ENCODE measurements at regions not wholly inside any gene's neighbourhood (a gene's known extent, or its start where the extent isn't known, plus 50 kb on each side); places are given as distances from the start of the nearest gene placed in this dataset.

GRCh38 chr7:7122033-7122478 is 60.3 kb upstream of the C1GALT1 start:
- no peak overlapping the region for H3K4me3 ChIP-seq (ENCODE audit: low read depth, poor library complexity, severe bottlenecking)
- no peak for DNase-seq (ENCODE audit: low spot score in 2 of 2)
- TF ChIP-seq POLR2A (IDR thresholded peaks at IDR 0.05), result no peak
- 20 to 29% methylated on average over 4 of the region's 4 CpGs for WGBS, 2 donors
- intact Hi-C loops (cut with DNase I; ENCODE audit: low total_unique reads), result no loop called here

DNA sequence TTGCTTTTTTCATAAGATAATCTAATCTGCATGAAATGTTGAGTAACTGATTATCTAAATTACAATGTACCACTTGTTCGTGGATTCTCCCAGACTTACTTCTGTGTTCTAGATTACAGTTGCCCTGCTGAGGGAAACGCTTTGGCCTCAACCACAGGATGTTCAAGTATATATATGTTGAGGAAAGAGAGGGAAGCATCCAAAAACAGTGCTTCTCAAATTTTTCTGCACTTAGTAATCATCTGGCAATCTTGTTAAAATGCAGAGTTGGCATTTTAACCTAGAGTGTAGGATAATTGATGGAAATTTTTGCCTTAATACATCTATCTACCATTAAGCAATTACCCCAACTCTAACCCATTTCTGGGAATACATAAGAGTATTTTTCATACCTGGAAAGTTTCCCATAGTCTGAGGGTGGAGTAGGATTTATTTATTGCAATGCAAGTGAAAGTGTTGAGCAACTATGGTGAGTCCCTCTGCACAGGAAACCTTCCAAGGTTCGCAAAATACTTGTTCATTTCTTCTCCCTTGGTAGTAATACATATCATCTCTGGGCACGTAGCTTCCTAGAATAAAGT is 59.6 kb upstream of the C1GALT1 start:
- peak in 1 of 2 donors; percentile 52 for DNase-seq (ENCODE audit: low spot score in 2 of 2)
- intact Hi-C loops (cut with DNase I; ENCODE audit: low total_unique reads), result no loop called here
- 18 to 26% methylated on average over 4 of the region's 4 CpGs for WGBS, 2 donors
- H3K4me3 ChIP-seq (ENCODE audit: low read depth, poor library complexity, severe bottlenecking), result no peak overlapping the region
- TF ChIP-seq CTCF (IDR thresholded peaks at IDR 0.05), result no peak
- TF ChIP-seq POLR2A (IDR thresholded peaks at IDR 0.05), result no peak

DNA sequence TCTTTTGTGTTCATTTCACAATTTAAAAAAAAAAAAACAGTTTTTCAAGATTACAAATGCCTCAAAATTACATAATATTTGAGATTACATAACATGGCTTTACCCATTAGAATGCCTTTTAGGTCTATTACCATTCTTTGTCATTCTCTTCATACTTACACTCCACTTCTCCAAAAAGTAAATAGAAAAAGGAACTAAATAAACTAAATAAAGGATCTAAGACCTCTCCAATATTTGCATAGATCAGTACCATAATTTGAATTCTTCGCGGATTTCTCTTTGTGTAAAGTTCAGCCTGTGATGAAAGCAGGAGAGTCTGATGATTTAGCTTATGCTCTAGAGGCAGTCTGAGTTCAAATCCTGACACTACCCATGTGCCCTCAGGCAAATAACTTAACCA is 56.4 kb upstream of the C1GALT1 start:
- H3K4me3 ChIP-seq (ENCODE audit: low read depth, poor library complexity, severe bottlenecking), result no peak overlapping the region
- DNase-seq (ENCODE audit: low spot score in 2 of 2), result no peak
- WGBS, 2 donors, result 87 to 90% methylated on average over 2 of the region's 2 CpGs
- no peak for TF ChIP-seq POLR2A (IDR thresholded peaks at IDR 0.05)
- TF ChIP-seq CTCF (IDR thresholded peaks at IDR 0.05), result no peak
- intact Hi-C loops (cut with DNase I; ENCODE audit: low total_unique reads), result no loop called here

GRCh38 chr7:7127773-7128172 is 54.6 kb upstream of the C1GALT1 start:
- no peak for DNase-seq (ENCODE audit: low spot score in 2 of 2)
- WGBS, 2 donors, result 92 to 100% methylated on average over 1 of the region's 1 CpG
- intact Hi-C loops (cut with DNase I; ENCODE audit: low total_unique reads), result no loop called here
- TF ChIP-seq CTCF (IDR thresholded peaks at IDR 0.05), result no peak
- no peak for TF ChIP-seq POLR2A (IDR thresholded peaks at IDR 0.05)
- no peak overlapping the region for H3K4me3 ChIP-seq (ENCODE audit: low read depth, poor library complexity, severe bottlenecking)

DNA sequence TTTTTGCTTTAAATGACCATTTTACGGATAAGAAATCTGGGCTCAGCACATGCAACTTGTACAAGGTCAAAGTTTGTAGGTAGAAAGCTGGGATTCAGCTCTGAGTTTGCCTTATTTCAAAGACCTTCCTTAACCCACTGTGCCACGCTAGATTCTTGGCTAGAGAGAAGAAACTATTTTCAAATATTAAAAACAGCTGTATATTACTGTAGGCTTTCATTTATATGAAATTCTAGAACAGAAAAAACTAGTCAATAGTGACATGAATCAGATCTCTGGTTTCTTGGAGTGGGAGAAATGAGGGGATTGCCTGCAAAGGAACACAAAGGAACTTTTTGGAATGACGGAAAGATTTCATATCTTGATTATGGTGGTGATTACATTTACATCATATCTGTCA is 53.0 kb upstream of the C1GALT1 start:
- H3K4me3 ChIP-seq (ENCODE audit: low read depth, poor library complexity, severe bottlenecking), result no peak overlapping the region
- no peak for TF ChIP-seq POLR2A (IDR thresholded peaks at IDR 0.05)
- TF ChIP-seq CTCF (IDR thresholded peaks at IDR 0.05), result no peak
- no peak for DNase-seq (ENCODE audit: low spot score in 2 of 2)
- intact Hi-C loops (cut with DNase I; ENCODE audit: low total_unique reads), result no loop called here
- WGBS, 2 donors, result 66 to 69% methylated on average over 3 of the region's 3 CpGs

GRCh38 chr7:7131273-7131672 is 51.1 kb upstream of the C1GALT1 start:
- no peak for TF ChIP-seq POLR2A (IDR thresholded peaks at IDR 0.05)
- no peak for TF ChIP-seq CTCF (IDR thresholded peaks at IDR 0.05)
- 92% methylated on average over 1 of the region's 1 CpG for WGBS, 2 donors
- intact Hi-C loops (cut with DNase I; ENCODE audit: low total_unique reads), result no loop called here

More at GRCh38 chr7:7131273-7131672, 51.1 kb upstream of the C1GALT1 start:
- H3K4me3 ChIP-seq (ENCODE audit: low read depth, poor library complexity, severe bottlenecking), result no peak overlapping the region
- DNase-seq (ENCODE audit: low spot score in 2 of 2), result no peak

Small RNA genes lying in the stretch of these regions (microRNA-seq; reads per million reads assigned to microRNA genes)
- gene MIR3683 (ENCODE audit: borderline number of aligned reads in 1 of 2, borderline replicate concordance in 2 of 2), result 0 reads per million in 2 donors
